ENCODE measurements at regions not wholly inside any gene's neighbourhood (a gene's known extent, or its start where the extent isn't known, plus 50 kb on each side); places are given as distances from the start of the nearest gene placed in this dataset.

DNA sequence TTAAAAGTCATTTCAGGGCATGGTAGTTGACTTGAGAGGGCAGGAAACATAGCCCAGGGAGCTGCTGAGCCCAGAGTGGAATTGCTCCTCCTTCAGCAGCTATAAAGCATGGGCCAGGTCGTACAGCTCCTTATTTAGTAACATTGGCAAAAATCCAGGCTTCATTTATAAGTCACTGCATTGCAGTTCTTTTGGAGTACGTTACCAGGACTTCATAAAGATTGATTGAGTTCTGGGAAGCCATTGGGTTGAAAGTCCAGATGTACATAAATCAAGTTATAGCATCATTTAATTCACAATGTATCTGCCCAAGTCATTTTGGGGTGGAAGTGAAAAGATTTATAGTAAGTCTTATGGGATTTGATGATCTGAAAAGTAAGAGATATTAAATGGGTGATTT is 53.0 kb upstream of the ANKEF1 start:
- no peak for ATAC-seq
- DNase-seq: no peak

GRCh38 chr20:9978397-9979004 is 56.3 kb upstream of the ANKEF1 start:
- DNase-seq: no peak
- ATAC-seq: peak; percentile 92

- no peak for DNase-seq
Measured at GRCh38 chr20:9977629-9978028, 57.2 kb upstream of the ANKEF1 start.

DNA sequence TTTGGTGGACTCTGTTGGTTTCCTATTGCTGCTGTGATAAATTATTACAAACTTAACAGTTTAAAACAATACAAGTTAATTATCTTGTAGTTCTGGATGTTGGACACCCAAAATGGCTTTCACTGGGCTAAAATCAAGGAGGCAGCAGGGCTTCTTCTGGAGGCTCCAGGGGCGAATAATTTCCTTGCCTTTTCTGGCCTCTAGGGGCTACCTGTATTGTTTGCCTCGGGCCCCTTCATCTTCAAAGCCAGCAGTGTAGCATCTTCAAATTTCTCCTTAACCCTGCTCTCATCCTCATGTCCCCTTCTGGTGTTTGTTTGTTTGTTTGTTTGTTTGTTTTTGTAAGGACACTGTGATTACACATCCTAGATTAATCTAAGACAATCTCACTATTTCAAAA is 60.5 kb upstream of the ANKEF1 start:
- DNase-seq (no peak), ATAC-seq (no peak)

More at GRCh38 chr20:9977629-9978028, 57.2 kb upstream of the ANKEF1 start:
- no peak for ATAC-seq

- DNase-seq (no peak), ATAC-seq (no peak)
Measured at GRCh38 chr20:9971746-9972145, 63.0 kb upstream of the ANKEF1 start.

DNA sequence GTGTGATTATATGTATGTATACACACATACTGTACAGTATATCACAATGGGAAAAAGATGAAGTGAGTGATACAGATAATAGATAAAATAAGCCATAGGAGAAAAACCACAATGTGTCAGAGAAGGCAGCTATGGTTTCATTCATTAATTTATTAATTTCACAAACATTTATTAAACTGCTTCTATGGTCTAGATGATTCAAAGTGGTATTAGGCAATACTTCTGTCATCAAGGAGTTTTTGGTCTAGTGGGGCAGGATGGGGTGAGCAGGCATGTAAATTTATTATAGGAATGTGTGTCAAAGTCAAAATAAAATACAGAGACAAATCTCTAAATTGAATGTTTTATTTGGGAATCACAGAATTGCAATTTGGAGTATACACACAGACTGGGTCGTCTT is 65.2 kb upstream of the ANKEF1 start:
- ATAC-seq: no peak
- no peak for DNase-seq

GRCh38 chr20:9968015-9968414 is 66.8 kb upstream of the ANKEF1 start:
- ATAC-seq (no peak), DNase-seq (no peak)

- ATAC-seq (no peak), DNase-seq (no peak)
Measured at GRCh38 chr20:9966966-9967365, 67.8 kb upstream of the ANKEF1 start.

GRCh38 chr20:9963029-9963428 is 71.8 kb upstream of the ANKEF1 start:
- no peak for DNase-seq
- no peak for ATAC-seq

DNA sequence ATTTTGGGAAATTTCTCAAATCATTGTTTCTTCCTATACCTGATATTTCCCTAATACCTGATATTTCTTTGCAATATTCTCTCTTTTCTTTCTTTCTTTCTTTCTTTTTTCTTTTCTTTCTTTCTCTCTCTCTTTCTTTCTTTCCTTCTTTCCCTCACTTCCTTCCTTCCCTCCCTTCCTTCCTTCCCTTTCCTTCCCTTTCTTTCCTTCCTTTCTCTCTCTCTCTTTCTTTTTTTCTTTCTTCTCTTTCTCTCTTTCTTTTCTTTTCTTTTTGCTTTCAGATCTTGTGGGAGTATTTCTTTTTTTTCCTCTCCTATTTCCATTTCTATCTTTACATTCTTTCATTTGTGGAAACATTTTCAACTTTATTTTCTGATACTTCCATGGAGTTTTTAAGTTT is 76.1 kb upstream of the ANKEF1 start:
- DNase-seq: no peak
- no peak for ATAC-seq

DNA sequence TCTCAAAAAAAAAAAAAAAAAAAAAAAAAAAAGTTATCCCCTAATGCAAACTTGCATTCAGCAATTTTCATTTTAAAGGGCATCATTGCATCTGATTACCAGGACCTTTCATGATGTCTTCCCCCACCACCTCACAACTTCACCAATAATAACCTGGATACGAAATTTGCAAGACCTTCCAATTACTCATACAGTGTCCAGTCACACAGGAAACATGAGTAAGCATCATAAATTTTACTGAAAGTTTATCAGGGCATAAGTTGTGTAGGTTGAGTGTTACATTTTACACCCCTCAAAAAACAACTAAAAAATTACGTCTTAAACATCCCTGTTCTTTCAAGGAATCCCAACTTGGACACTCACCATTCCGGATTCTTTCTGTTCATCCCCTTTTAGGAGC is 79.1 kb upstream of the ANKEF1 start:
- ATAC-seq: no peak
- no peak for DNase-seq

- DNase-seq: no peak
- ATAC-seq: no peak
Measured at GRCh38 chr20:9949563-9949962, 85.2 kb upstream of the ANKEF1 start.

- ATAC-seq (no peak), DNase-seq (no peak)
Measured at GRCh38 chr20:9945408-9945807, 89.4 kb upstream of the ANKEF1 start.

DNA sequence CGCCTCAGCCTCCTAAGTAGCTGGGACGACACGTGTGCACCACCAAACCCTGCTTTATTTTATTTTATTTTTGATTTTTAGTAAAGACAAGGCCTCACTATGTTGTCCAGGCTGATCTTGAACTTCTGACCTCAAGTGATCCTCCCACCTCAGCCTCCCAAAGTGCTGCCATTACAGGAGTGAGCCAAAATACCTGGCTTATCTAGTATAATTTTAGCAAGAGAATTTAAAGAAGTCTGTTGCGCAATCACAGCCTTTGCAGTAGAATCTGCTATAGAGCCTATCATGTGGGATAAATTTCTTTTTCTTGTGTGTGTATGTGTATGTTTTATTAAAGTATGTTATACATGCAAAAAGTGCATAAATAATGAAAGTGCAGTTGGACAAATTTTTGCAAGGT is 92.1 kb upstream of the ANKEF1 start:
- DNase-seq (no peak), ATAC-seq (no peak)

- DNase-seq (no peak), ATAC-seq (no peak)
Measured at GRCh38 chr20:9940329-9940728, 94.5 kb upstream of the ANKEF1 start.

DNA sequence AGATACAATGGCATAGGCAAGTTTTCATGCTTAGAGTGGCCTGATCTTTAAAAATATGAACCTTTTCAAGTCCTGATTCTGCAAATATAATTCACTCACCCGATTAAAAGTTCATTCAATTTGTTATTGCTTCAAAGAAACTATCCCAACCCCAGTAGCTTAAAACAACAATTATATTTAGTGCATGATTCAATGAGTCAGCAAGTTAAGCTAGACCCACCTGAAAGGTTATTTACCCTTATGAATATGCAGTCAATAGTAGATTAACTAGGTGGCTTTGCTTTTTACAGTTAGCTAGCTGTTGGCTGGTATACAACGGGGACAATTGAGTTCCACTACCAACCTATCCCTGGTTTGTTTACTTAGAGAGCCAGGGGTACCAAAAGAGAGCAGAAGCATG is 95.6 kb upstream of the ANKEF1 start:
- no peak for DNase-seq
- no peak for ATAC-seq

DNA sequence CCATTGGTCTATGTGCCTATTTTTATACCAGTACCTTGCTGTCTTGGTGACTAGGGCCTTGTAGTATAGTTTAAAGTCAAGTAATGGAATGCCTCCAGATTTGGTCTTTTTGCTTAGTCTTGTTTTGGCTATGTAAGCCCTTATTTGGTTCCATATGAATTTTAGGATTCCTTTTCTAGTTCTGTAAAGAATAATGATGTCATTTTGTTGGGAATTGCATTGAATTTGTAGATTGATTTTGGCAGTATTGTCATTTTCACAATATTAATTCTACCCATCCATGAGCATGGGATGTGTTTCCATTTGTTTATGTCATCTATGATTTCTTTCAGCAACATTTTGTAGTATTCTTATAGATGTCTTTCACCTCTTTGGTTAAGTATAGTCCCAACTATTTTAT is 96.4 kb upstream of the PAK5 start:
- no peak for ATAC-seq

DNA sequence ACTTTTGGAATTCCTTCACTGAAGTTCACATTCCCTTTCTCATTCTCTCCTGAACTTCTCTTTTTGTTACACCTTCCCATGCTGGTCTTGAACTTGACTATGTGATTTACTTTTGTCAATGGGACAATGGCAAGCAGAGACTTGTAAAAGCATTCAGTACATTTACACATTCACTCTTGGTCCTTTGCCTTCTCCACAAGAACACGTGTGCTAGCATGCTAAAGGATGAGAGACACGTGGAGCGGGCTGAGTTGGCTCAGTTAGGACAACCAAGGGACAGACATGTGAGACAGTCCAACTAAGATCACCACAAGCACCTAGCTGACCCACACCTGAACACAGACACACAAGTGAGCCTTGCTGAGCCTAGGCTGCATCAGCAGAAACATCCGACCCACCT is 91.3 kb upstream of the PAK5 start:
- ATAC-seq: no peak
- no peak for DNase-seq

More for the DNA sequence above, 96.4 kb upstream of the PAK5 start:
- DNase-seq: no peak

DNA sequence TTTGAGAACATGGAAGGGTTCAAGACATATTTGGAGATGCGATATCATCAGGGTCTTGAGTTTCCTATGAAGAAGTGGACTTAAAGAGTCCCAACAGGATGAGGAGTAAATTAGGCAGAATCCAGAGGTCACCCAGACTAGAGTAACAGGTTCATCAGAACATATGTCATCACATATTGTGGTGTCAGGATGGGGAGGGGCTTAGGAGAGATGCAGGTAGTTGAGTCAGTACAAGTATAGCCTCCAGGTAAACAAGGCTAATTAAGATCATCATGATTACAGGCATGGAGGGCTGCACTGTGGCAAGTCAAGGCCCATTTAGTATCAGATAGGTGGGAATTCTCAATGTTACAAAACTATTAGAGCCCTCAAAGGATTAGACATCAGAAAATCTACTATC is 90.1 kb upstream of the PAK5 start:
- DNase-seq: no peak
- ATAC-seq: no peak

DNA sequence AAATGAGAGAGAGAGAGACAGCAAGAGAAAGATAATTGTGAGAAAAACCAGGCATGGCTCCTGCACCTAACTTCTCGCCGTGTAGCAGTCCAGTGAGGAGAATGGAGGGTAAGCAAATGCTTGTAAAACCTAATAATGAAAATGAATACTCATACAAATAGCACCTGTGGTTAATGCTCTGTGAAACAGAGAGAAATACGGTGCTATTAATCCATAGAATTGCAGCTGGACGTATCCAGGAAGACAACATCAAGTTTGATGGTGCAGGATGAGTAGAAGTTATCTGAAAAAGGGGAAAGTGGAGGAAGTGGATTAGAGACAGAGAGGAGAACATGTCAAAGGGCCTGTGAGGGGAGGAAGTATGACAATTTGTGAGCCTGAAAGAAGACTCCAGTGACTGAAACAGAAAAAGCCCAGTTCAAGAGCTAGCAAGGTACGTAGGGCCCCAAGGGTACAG is 89.4 kb upstream of the PAK5 start:
- DNase-seq (no peak), ATAC-seq (no peak)

- DNase-seq (no peak), ATAC-seq (no peak)
Measured at GRCh38 chr20:9927224-9927623, 88.3 kb upstream of the PAK5 start.

GRCh38 chr20:9926476-9926875 is 87.6 kb upstream of the PAK5 start:
- ATAC-seq (no peak), DNase-seq (no peak)

DNA sequence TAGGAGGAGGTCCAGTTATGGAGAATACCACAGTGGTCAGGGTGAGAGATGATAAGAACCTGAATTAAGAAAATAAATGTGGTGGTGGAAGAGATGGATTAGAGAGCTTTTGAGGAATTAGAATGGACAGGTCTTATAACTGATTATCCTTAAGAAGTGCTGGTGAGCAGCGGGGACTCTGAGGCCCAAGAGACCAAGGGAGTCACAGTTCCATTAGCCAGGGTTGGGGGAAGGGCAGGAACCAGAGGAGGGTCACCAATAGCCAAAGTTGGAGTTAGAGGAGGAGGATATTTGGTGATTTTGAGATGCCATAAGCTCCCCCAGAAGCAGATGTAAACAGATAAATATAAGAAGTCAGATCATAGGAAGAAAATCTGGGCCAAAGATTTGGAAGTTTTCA is 87.1 kb upstream of the PAK5 start:
- DNase-seq: no peak
- no peak for ATAC-seq

DNA sequence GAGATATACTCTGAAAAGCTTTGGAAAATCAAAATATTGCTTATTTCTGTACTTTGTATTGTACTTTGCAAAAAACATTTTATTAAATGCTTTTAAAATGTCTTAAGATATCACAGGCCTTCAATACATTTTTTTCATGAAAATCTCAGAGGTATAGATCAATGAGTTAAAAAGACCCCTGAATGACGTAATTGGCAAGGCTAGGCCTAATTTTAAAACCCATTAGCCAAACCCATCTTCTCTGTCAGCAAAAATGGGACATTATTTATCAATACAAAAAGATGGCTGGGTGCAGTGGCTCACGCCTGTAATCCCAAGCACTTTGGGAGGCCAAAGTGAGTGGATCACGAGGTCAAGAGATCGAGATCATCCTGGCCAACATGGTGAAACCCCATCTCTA is 84.8 kb upstream of the PAK5 start:
- ATAC-seq (no peak), DNase-seq (no peak)

GRCh38 chr20:9920866-9921265 is 82.0 kb upstream of the PAK5 start:
- no peak for DNase-seq

More at GRCh38 chr20:9920866-9921265, 82.0 kb upstream of the PAK5 start:
- no peak for ATAC-seq
